ENCODE measurements at regions not wholly inside any gene's neighbourhood (a gene's known extent, or its start where the extent isn't known, plus 50 kb on each side); places are given as distances from the start of the nearest gene placed in this dataset.

DNA sequence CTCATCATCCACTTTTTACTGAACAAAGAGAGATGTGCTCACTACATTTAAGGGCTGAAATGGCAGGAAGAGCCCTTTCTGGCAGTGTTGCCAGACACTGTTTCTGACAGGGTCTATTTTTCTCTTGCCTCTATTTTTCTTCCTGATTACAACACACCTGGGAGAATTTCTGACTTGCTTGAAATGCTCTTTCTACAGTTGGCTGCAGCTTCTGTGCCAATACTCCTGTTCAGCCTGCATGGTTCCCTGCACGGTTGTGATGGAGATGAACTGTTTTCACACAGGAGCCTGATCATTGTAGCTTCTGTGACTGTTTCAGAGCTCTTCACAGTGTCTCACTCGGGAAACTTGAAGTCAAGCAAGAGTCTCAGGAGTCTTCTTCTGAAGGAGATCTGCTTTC, 83.0 kb upstream of the DLG1 start:
- in situ Hi-C loops (cut with MboI; ENCODE audit: low pct_unique_long_range_greater_than_20kb, low sequenced_read_pairs, unreplicated experiment): no loop called here
- TF ChIP-seq, protein P1, sequence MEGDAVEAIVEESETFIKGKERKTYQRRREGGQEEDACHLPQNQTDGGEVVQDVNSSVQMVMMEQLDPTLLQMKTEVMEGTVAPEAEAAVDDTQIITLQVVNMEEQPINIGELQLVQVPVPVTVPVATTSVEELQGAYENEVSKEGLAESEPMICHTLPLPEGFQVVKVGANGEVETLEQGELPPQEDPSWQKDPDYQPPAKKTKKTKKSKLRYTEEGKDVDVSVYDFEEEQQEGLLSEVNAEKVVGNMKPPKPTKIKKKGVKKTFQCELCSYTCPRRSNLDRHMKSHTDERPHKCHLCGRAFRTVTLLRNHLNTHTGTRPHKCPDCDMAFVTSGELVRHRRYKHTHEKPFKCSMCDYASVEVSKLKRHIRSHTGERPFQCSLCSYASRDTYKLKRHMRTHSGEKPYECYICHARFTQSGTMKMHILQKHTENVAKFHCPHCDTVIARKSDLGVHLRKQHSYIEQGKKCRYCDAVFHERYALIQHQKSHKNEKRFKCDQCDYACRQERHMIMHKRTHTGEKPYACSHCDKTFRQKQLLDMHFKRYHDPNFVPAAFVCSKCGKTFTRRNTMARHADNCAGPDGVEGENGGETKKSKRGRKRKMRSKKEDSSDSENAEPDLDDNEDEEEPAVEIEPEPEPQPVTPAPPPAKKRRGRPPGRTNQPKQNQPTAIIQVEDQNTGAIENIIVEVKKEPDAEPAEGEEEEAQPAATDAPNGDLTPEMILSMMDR (IDR thresholded peaks at IDR 0.05; ENCODE audit: extremely low read depth, insufficient read depth, missing control alignments): no peak
- DNase-seq (ENCODE audit: low spot score): no peak

DNA sequence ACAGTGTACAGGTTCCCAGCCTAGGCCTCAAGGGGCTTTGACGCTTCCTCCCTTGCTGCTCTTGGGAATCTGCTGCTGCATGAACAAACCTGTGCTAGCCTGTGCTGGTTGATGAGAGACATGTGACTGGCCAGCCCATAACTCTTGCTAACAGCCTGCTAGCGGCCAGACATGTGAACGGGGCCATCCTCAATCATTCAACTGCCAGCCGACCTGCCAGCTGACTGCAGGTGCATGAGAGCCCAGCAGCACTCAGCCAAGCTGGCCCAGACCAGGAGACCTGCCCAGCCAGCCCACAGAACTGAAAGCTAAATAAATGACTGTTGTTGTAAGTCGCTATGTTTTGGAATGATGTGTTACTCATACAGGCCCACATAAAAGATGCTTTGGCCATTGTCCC, 82.4 kb upstream of the DLG1 start:
- in situ Hi-C loops (cut with MboI; ENCODE audit: low pct_unique_long_range_greater_than_20kb, low sequenced_read_pairs, unreplicated experiment): no loop called here
- TF ChIP-seq, protein P1 (IDR thresholded peaks at IDR 0.05; ENCODE audit: extremely low read depth, insufficient read depth, missing control alignments): no peak
- no peak for DNase-seq (ENCODE audit: low spot score)

DNA sequence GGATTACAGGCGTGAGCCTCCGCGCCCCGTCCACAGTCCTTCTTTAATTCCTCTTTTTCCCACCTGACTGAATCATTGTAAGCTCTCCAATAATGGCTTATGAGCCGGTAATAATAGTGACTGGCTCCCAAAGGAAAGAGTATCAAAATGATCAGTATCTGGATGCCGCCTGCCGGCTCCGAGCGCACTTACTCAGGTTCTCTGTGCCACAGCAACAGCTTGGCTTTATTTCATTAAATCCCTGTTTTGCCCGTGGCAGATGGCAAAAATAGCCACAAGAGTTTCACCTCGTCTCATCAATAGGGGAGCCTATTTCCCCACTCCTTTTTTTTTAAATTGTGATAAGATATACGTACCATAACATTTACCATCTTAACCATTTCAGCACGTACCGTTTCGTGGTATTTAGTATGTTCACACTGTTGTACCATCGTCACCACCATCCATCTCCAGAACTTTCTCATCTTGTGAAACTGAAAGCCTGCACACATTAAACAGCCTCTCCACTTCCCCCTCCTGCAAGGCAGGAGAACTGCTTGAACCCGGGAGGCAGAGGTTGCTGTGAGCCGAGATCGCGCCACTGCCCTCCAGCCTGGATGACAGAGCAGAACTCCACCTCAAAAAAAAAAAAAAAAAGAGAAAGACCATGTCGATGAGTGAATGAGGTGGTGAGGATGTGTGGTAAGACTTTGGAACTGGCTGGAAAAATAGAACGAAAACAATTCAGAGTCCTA, 80.7 kb upstream of the DLG1 start:
- TF ChIP-seq, protein P1 (IDR thresholded peaks at IDR 0.05; ENCODE audit: extremely low read depth, insufficient read depth, missing control alignments): no peak
- DNase-seq (ENCODE audit: low spot score): no peak
- in situ Hi-C loops (cut with MboI; ENCODE audit: low pct_unique_long_range_greater_than_20kb, low sequenced_read_pairs, unreplicated experiment): no loop called here

DNA sequence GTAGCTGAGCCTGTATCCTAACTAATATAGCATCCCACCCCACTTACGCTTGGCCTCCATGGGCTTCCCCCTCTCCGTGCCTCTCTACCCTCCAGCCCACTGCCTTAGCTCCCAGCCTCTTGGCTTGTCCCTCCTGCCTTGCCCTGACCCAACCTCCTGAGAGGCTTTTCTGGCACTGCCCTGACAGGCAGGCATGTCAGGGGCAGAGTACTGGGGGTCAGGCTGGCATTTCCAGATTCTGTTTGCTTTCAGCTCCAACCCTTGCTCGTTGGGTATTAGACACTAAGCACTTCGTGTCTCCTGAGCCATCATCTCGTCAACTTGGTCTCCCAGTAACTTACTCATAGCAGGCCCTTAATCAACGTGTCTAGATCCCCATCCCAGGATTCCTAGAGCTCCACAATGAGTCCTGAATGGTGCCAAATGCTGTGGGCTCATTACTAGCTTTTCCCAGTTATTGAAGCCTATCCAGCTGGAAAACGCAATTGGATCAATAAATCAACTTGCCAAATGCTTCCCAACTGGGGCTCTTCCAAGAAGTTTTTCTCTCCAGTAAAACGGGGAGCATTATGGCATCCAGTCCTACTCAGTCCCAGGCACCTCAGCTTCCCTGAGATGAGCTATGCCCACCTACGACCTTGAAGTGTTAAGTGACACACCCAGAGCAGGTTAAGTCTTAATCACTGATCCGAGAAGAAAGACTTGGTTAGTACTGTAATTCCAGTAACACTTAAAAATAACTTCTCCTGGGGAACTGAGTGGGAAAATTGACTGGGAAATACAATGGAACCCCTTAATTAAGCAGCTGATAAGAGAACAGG, 78.5 kb upstream of the DLG1 start:
- no peak for DNase-seq (ENCODE audit: low spot score)
- in situ Hi-C loops (cut with MboI; ENCODE audit: low pct_unique_long_range_greater_than_20kb, low sequenced_read_pairs, unreplicated experiment): no loop called here
- TF ChIP-seq, protein P1 (IDR thresholded peaks at IDR 0.05; ENCODE audit: extremely low read depth, insufficient read depth, missing control alignments): no peak

DNA sequence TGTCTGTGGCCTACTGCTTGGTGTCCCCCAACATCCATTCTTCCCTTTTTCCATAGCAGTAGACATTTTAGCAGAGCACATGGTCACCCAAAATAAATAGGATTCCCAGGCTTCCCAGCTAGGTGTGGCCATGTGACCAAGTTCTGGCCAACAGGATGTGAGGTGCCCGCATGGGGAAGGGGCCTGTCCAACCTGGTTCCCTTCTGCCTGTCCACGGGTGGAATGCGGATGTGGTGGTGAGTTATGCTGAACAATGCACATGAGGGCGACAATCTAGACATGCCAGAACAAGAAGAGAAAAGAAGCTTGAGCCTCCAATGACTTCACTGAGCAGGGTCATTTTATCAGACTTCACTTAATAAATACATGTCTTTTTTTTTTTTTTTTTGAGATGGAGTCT, 77.6 kb upstream of the DLG1 start:
- DNase-seq (ENCODE audit: low spot score): no peak
- TF ChIP-seq, protein P1 (IDR thresholded peaks at IDR 0.05; ENCODE audit: extremely low read depth, insufficient read depth, missing control alignments): no peak
- in situ Hi-C loops (cut with MboI; ENCODE audit: low pct_unique_long_range_greater_than_20kb, low sequenced_read_pairs, unreplicated experiment): no loop called here

DNA sequence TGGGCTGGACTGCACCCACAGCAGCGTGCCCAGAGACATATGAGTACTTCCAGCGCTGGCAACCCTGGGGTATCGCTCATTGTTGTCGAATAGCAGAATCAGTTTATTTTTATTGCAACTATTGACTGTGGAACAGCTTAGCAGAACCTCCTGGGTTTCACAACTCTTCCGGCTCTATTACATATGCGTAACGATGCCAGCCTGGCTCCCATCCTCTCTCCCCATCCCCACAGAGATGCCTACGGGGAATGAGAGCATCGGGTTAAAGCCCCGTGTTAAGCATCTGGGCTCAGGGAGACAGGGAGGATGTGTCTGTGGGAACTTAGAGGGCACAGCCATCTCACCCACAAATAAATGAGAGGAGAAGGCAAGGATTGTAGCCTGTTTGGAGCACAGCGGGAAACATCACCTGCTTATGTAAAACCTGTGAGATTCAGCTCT, 76.6 kb upstream of the DLG1 start:
- no peak for DNase-seq (ENCODE audit: low spot score)
- in situ Hi-C loops (cut with MboI; ENCODE audit: low pct_unique_long_range_greater_than_20kb, low sequenced_read_pairs, unreplicated experiment): no loop called here
- TF ChIP-seq, protein P1 (IDR thresholded peaks at IDR 0.05; ENCODE audit: extremely low read depth, insufficient read depth, missing control alignments): no peak
